Right atrium auricular region (tissue), 2 donors: ENCODE measurements at regions not wholly inside any gene's neighbourhood (a gene's known extent, or its start where the extent isn't known, plus 50 kb on each side); places are given as distances from the start of the nearest gene placed in this dataset.
A peak's percentile ranks its signal among the peaks of the same experiment; 100 is the strongest.

Experiments used
- DNase-seq: peaks from one replicate; pipeline ENCODE4 v3.0.0-alpha.2; 2019; ENCODE audit warnings: low spot score
- H3K27ac ChIP-seq, 2 donors: fragments of 200-600 bp; sonication (generic); 1 replicate in 1 of 2; 2 replicates in 1 of 2; pipeline ENCODE4 v1.5.1; 2016 to 2019
- H3K27me3 ChIP-seq, 2 donors: fragments of 200-600 bp; sonication (generic); one replicate each; pipeline versions ENCODE4 v1.5.1 to v1.6.0; 2017 to 2019
- H3K36me3 ChIP-seq: fragments of 200-600 bp; sonication (generic); one replicate; pipeline ENCODE4 v1.5.1; 2016
- H3K4me1 ChIP-seq, 2 donors: fragments of 200-600 bp; sonication (generic); one replicate each; pipeline versions ENCODE4 v1.5.1 to v1.6.0; 2017 to 2019
- H3K4me3 ChIP-seq, 2 donors: fragments of 200-600 bp; sonication (generic); 1 replicate in 1 of 2; 2 replicates in 1 of 2; pipeline ENCODE4 v1.5.1; 2017 to 2019; ENCODE audit warnings: mild to moderate bottlenecking in 1 of 2, moderate library complexity in 1 of 2
- H3K9me3 ChIP-seq, 2 donors: fragments of 200-600 bp; sonication (generic); one replicate each; pipeline ENCODE4 v1.5.1; 2019
- TF ChIP-seq, protein P1 (sequence below), 2 donors: fragments of 200-600 bp; sonication (generic); IDR thresholded peaks; one replicate each; pipeline ENCODE4 v1.5.1; 2019; ENCODE audit warnings: antibody characterized with exemption in 2 of 2

DNA sequence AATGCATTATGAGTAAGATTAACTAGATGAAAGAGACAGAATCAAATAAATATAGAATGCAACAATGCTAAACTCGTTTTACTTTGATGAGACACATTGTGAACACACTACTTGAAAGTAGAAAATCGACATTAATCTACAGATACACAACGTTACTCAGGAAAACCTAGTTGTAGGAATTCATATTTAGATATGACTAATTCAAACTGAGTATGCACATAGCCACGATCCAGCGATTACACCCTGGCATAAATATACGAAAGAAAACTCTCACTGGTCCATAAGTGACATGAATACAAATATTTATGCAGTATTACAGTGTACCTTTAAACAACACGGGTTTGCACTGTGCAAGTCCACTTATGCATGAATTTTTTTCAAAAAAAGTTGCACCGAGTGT is 485.6 kb downstream of the TMX3 start:
- TF ChIP-seq, protein P1, sequence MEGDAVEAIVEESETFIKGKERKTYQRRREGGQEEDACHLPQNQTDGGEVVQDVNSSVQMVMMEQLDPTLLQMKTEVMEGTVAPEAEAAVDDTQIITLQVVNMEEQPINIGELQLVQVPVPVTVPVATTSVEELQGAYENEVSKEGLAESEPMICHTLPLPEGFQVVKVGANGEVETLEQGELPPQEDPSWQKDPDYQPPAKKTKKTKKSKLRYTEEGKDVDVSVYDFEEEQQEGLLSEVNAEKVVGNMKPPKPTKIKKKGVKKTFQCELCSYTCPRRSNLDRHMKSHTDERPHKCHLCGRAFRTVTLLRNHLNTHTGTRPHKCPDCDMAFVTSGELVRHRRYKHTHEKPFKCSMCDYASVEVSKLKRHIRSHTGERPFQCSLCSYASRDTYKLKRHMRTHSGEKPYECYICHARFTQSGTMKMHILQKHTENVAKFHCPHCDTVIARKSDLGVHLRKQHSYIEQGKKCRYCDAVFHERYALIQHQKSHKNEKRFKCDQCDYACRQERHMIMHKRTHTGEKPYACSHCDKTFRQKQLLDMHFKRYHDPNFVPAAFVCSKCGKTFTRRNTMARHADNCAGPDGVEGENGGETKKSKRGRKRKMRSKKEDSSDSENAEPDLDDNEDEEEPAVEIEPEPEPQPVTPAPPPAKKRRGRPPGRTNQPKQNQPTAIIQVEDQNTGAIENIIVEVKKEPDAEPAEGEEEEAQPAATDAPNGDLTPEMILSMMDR (IDR thresholded peaks at IDR 0.05): no peak
- Histone ChIP-seq H3K27me3 (no peaks in the 10 kb centered on the region), H3K27ac (no peak overlapping the region), H3K4me1 (no peaks in the 10 kb centered on the region), H3K4me3 (no peak overlapping the region), H3K9me3 (no peaks in the 10 kb centered on the region), H3K36me3 (no peaks in the 10 kb centered on the region)
- no peak for DNase-seq

DNA sequence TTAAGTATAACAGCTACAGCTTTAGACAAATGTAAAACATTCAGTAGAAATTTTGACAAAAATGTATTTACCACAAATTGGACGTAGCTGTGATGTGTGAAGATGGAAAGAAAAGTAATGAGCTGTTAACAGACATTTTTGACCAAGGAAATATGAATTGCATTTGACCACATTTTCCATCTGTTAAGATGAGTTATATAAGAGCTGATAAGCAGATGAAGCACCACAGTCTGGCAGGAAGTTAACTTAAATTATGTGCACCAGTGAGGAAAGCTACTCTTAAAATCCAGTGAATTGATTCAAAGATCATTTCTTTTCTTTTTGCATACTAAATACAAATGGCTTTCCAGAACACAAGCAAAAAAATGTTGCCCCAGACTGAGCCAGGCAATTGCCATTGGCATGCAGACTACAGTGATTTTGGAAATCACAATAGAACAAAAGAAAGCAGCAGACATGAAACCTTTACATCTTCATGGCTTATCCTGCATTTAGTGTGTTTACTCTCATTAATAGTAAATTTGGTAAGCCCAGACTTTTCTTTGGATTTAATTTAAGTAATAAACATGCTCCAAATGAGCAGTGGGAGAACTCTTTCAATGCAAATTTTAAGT is 493.7 kb downstream of the TMX3 start:
- H3K4me3 ChIP-seq: no peak overlapping the region
- TF ChIP-seq, protein P1 (IDR thresholded peaks at IDR 0.05): no peak
- no peaks in the 10 kb centered on the region for H3K9me3 ChIP-seq
- no peaks in the 10 kb centered on the region for H3K36me3 ChIP-seq
- no peaks in the 10 kb centered on the region for H3K4me1 ChIP-seq
- H3K27ac ChIP-seq: no peak overlapping the region
- no peaks in the 10 kb centered on the region for H3K27me3 ChIP-seq
- DNase-seq: no peak

DNA sequence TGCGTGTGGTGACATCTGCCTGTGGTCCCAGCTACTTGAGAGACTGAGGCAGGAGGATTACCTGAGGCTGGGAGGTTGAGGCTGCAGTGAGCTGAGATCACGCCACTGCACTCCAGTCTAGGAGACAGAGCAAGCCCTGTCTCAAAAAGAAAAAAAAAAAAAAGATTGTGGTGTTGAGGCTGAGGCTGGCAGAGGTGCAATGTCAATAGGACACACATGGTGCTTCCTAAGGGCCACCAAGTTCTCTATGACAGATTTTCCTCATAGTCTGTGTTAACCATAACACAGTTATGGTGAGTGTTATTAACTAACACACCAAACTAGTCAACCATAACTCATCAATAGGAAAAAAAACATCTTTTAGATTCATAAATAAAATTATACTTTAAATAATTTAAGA is 494.4 kb downstream of the TMX3 start:
- Histone ChIP-seq H3K27ac (peak overlapping the region in 1 of 2 donors; percentile 19), H3K4me3 (no peak overlapping the region), H3K4me1 (no peaks in the 10 kb centered on the region), H3K36me3 (no peaks in the 10 kb centered on the region), H3K9me3 (no peaks in the 10 kb centered on the region), H3K27me3 (no peaks in the 10 kb centered on the region)
- TF ChIP-seq, protein P1 (IDR thresholded peaks at IDR 0.05): no peak
- DNase-seq: no peak

DNA sequence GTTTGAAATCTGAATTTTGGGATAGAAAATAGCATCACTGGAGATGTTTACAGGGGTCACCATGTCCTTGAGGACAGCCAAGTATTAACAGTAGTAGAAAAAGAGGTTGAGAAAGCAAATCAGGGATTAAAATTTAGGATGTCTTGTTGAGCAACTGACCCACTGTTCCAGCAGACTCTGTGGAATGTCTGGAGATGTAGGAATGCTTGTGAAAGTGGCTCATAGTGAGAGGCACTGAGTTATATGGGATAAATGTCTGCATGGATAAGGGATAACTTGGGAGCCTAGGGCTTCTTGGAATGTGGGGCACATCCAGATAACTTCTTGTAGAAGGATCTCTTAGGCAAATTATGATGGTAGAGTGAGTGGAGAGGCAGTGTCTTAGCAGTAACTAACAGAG is 495.0 kb downstream of the TMX3 start:
- no peak for DNase-seq
- TF ChIP-seq, protein P1 (IDR thresholded peaks at IDR 0.05): no peak
- no peaks in the 10 kb centered on the region for H3K27me3 ChIP-seq
- peak overlapping the region in 1 of 2 donors; percentile 54 for H3K27ac ChIP-seq
- no peaks in the 10 kb centered on the region for H3K36me3 ChIP-seq
- H3K4me1 ChIP-seq: no peaks in the 10 kb centered on the region
- no peaks in the 10 kb centered on the region for H3K9me3 ChIP-seq
- no peak overlapping the region for H3K4me3 ChIP-seq

DNA sequence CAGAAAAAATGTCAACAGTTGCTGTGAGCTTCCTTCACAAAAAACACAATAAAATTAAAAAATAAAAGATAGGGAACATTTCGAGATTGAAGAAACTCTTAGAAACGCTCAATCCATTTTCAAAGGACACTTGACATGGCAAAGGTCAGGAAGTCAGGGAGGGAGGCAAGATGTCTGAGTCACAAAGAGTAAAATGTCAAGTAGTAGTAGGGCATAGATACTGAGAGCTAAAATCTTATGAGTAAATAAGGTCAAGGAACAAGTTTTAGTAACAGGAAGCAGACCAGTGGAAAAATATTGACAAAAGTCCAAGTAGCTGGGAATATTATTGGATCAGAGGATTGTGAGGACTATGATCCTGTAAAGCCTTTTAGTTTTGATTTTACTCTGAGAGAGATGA is 495.6 kb downstream of the TMX3 start:
- Histone ChIP-seq H3K4me3 (no peak overlapping the region), H3K27ac (peak overlapping the region in 1 of 2 donors; percentile 54), H3K27me3 (no peaks in the 10 kb centered on the region), H3K36me3 (no peaks in the 10 kb centered on the region), H3K4me1 (no peaks in the 10 kb centered on the region), H3K9me3 (no peaks in the 10 kb centered on the region)
- DNase-seq: no peak
- TF ChIP-seq, protein P1 (IDR thresholded peaks at IDR 0.05): no peak

DNA sequence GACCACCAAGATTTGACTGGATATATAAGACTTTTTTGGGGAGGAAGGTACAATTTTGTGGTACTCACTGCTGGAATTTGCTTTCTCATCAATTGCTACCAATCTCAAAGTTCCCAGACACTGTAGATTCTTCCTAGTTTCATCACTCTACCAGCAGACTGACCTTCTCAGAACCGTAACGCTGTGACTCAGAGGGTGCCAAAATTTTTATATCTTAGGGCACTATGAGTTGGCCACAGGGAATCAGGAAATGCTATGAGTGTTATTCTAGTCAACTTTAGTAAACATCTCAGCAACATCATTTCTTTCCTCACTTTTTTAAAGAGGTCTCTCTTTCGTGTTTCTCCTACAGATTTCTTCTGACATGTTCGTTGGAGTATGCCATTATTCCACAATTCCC is 499.0 kb downstream of the TMX3 start:
- Histone ChIP-seq H3K4me1 (no peaks in the 10 kb centered on the region), H3K27me3 (no peaks in the 10 kb centered on the region), H3K36me3 (no peaks in the 10 kb centered on the region), H3K27ac (no peak overlapping the region), H3K4me3 (no peak overlapping the region), H3K9me3 (no peaks in the 10 kb centered on the region)
- TF ChIP-seq, protein P1 (IDR thresholded peaks at IDR 0.05): no peak
- DNase-seq: no peak
